HG03159 (cell line): ENCODE measurements at regions not wholly inside any gene's neighbourhood (a gene's known extent, or its start where the extent isn't known, plus 50 kb on each side); places are given as distances from the start of the nearest gene placed in this dataset.

ENCODE experiments used
- ATAC-seq: cut with Tn5 transposase; IDR thresholded peaks from one replicate; pipeline ENCODE4 v1.9.1; 2021; ENCODE audit warnings: mild to moderate bottlenecking, moderate library complexity; ENCODE audit not compliant: unreplicated experiment

- no peak for ATAC-seq
Observed at GRCh38 chr3:83882701-83883100, 1076.1 kb upstream of the CADM2 start.

- ATAC-seq: no peak
Observed at GRCh38 chr3:83890039-83890762, 1068.6 kb upstream of the CADM2 start.

- no peak for ATAC-seq
Observed at GRCh38 chr3:83890763-83891135, 1068.0 kb upstream of the CADM2 start.

GRCh38 chr3:83894223-83894622 is 1064.6 kb upstream of the CADM2 start:
- ATAC-seq: no peak

- ATAC-seq: no peak
Observed at GRCh38 chr3:83895892-83896291, 1062.9 kb upstream of the CADM2 start.

- ATAC-seq: no peak
Observed at GRCh38 chr3:83902787-83903533, 1055.8 kb upstream of the CADM2 start.

- ATAC-seq: no peak
Observed at GRCh38 chr3:83913381-83913780, 1045.4 kb upstream of the CADM2 start.

GRCh38 chr3:83926291-83926690 is 1032.5 kb upstream of the CADM2 start:
- ATAC-seq: no peak

GRCh38 chr3:83928391-83928790 is 1030.4 kb upstream of the CADM2 start:
- no peak for ATAC-seq

- ATAC-seq: no peak
Observed at GRCh38 chr3:83928903-83929302, 1029.9 kb upstream of the CADM2 start.

GRCh38 chr3:83934192-83935021 is 1024.4 kb upstream of the CADM2 start:
- no peak for ATAC-seq

GRCh38 chr3:83938491-83938890 is 1020.3 kb upstream of the CADM2 start:
- ATAC-seq: no peak

- ATAC-seq: no peak
Observed at GRCh38 chr3:83941990-83942745, 1016.6 kb upstream of the CADM2 start.

GRCh38 chr3:83946049-83946448 is 1012.7 kb upstream of the CADM2 start:
- no peak for ATAC-seq

GRCh38 chr3:83946554-83946953 is 1012.2 kb upstream of the CADM2 start:
- ATAC-seq: no peak

- ATAC-seq: no peak
Observed at GRCh38 chr3:83948771-83949170, 1010.0 kb upstream of the CADM2 start.

GRCh38 chr3:83953417-83954089 is 1005.2 kb upstream of the CADM2 start:
- no peak for ATAC-seq

GRCh38 chr3:83956431-83956830 is 1002.4 kb upstream of the CADM2 start:
- ATAC-seq: no peak

- ATAC-seq: no peak
Observed at GRCh38 chr3:83968356-83968755, 990.4 kb upstream of the CADM2 start.

- ATAC-seq: no peak
Observed at GRCh38 chr3:83971666-83972065, 987.1 kb upstream of the CADM2 start.
